Activated CD4-positive, alpha-beta T cell treated with anti-CD3 and anti-CD28 coated beads, Interleukin-2, amount 10 ng/mL, durations not matched to agents 24 days and 14 days (primary cell): ENCODE measurements at regions not wholly inside any gene's neighbourhood (a gene's known extent, or its start where the extent isn't known, plus 50 kb on each side); places are given as distances from the start of the nearest gene placed in this dataset.
"Not testable (repeated sequence)": the region's sequence is repeated elsewhere in the genome, so short reads cannot be mapped to it uniquely, and the experiment has no call there.

Experiments
- DNase-seq: peaks from one replicate; pipeline ENCODE4 v3.0.0; 2022
- H3K27ac Mint-ChIP-seq: one replicate; pipeline ENCODE4 v1.8.0; 2022; ENCODE audit warnings: mild to moderate bottlenecking, mixed read lengths
- H3K27me3 Mint-ChIP-seq: one replicate; pipeline ENCODE4 v1.8.0; 2022; ENCODE audit warnings: mixed read lengths
- H3K36me3 Mint-ChIP-seq: one replicate; pipeline ENCODE4 v1.8.0; 2022; ENCODE audit warnings: low read depth, mild to moderate bottlenecking, mixed read lengths
- H3K4me1 Mint-ChIP-seq: one replicate; pipeline ENCODE4 v1.8.0; 2021; ENCODE audit warnings: mixed read lengths
- H3K4me3 Mint-ChIP-seq: one replicate; pipeline ENCODE4 v1.8.0; 2022; ENCODE audit warnings: mild to moderate bottlenecking, moderate library complexity, mixed read lengths
- H3K9me3 Mint-ChIP-seq: one replicate; pipeline ENCODE4 v1.8.0; 2021; ENCODE audit warnings: mixed read lengths
- intact Hi-C: fragments of 100-400 bp; cut with micrococcal nuclease; formaldehyde crosslinking; loops from one replicate; pipeline ENCODE4 v1.15.1; 2023

- intact Hi-C loops = loop anchor here (5.0 to 10.0 kb wide), 4 partner anchors 203 to 906 kb away; partner anchors contain the start of gene EIF4E3
Measured at GRCh38 chr3:72630327-72630968, 217.8 kb downstream of the SHQ1 start.

GRCh38 chr3:72629191-72629631 lies 219.0 kb downstream of the SHQ1 start:
- peaks cover 3% of the 10 kb centered on the region for H3K36me3 Mint-ChIP-seq
- H3K27me3 Mint-ChIP-seq = no peaks in the 10 kb centered on the region
- peak overlapping the region; percentile 78 for H3K27ac Mint-ChIP-seq
- H3K4me3 Mint-ChIP-seq = peak overlapping the region; percentile 37
- intact Hi-C loops = loop anchor here (1.0 to 10.0 kb wide), 3 partner anchors 92 to 364 kb away; partner anchors contain the start of gene RYBP
- H3K4me1 Mint-ChIP-seq = peaks cover 48% of the 10 kb centered on the region
- peak; percentile 60 for DNase-seq
- H3K9me3 Mint-ChIP-seq = peaks cover 4% of the 10 kb centered on the region

More at GRCh38 chr3:72630327-72630968, 217.8 kb downstream of the SHQ1 start:
- Mint-ChIP-seq H3K4me1 (peaks cover 55% of the 10 kb centered on the region), H3K9me3 (peaks cover 4% of the 10 kb centered on the region), H3K27ac (peak overlapping the region; percentile 78), H3K27me3 (no peaks in the 10 kb centered on the region), H3K4me3 (no peak overlapping the region), H3K36me3 (peaks cover 3% of the 10 kb centered on the region)
- DNase-seq = no peak

- peaks cover 3% of the 10 kb centered on the region for H3K36me3 Mint-ChIP-seq
- H3K27ac Mint-ChIP-seq = peak overlapping the region; percentile 78
- intact Hi-C loops = loop anchor here (5.0 to 10.0 kb wide), 2 partner anchors 91 to 363 kb away; no protein-coding TSS in a partner anchor
- peak overlapping the region; percentile 20 for H3K4me3 Mint-ChIP-seq
- H3K27me3 Mint-ChIP-seq = no peaks in the 10 kb centered on the region
- H3K9me3 Mint-ChIP-seq = peaks cover 6% of the 10 kb centered on the region
- no peak for DNase-seq
- H3K4me1 Mint-ChIP-seq = peaks cover 40% of the 10 kb centered on the region
Measured at GRCh38 chr3:72628065-72628464, 220.2 kb downstream of the SHQ1 start.

GRCh38 chr3:72627271-72627670 lies 221.0 kb downstream of the SHQ1 start:
- Mint-ChIP-seq H3K9me3 (peaks cover 6% of the 10 kb centered on the region), H3K4me1 (peaks cover 37% of the 10 kb centered on the region), H3K4me3 (peak overlapping the region; percentile 1), H3K27ac (peak overlapping the region; percentile 49), H3K36me3 (peaks cover 3% of the 10 kb centered on the region), H3K27me3 (no peaks in the 10 kb centered on the region)
- no peak for DNase-seq
- intact Hi-C loops = loop anchor here (5.0 to 10.0 kb wide), 2 partner anchors 90 to 362 kb away; no protein-coding TSS in a partner anchor

GRCh38 chr3:72625602-72626337 lies 222.5 kb downstream of the SHQ1 start:
- H3K36me3 Mint-ChIP-seq = peaks cover 3% of the 10 kb centered on the region
- no peak for DNase-seq
- intact Hi-C loops = loop anchor here (5.0 to 10.0 kb wide), 2 partner anchors 88 to 361 kb away; no protein-coding TSS in a partner anchor
- no peaks in the 10 kb centered on the region for H3K27me3 Mint-ChIP-seq
- peaks cover 37% of the 10 kb centered on the region for H3K4me1 Mint-ChIP-seq
- peaks cover 6% of the 10 kb centered on the region for H3K9me3 Mint-ChIP-seq
- peak overlapping the region; percentile 45 for H3K27ac Mint-ChIP-seq
- H3K4me3 Mint-ChIP-seq = no peak overlapping the region

- Mint-ChIP-seq H3K36me3 (peaks cover 1% of the 10 kb centered on the region), H3K4me3 (no peak overlapping the region), H3K4me1 (peaks cover 30% of the 10 kb centered on the region), H3K27me3 (no peaks in the 10 kb centered on the region), H3K9me3 (peaks cover 6% of the 10 kb centered on the region), H3K27ac (no peak overlapping the region)
- intact Hi-C loops = loop anchor here (5.0 to 10.0 kb wide), 2 partner anchors 87 to 360 kb away; no protein-coding TSS in a partner anchor
- no peak for DNase-seq
Measured at GRCh38 chr3:72624656-72625055, 223.6 kb downstream of the SHQ1 start.

GRCh38 chr3:72618739-72619138 lies 229.5 kb downstream of the SHQ1 start:
- Mint-ChIP-seq H3K36me3 (no peaks in the 10 kb centered on the region), H3K4me1 (peaks cover 6% of the 10 kb centered on the region), H3K27ac (no peak overlapping the region), H3K4me3 (no peak overlapping the region), H3K27me3 (no peaks in the 10 kb centered on the region), H3K9me3 (peaks cover 21% of the 10 kb centered on the region)
- intact Hi-C loops = no loop called here
- DNase-seq = no peak

GRCh38 chr3:72617424-72618024 lies 230.7 kb downstream of the SHQ1 start:
- Mint-ChIP-seq H3K27me3 (no peaks in the 10 kb centered on the region), H3K4me3 (no peak overlapping the region), H3K27ac (no peak overlapping the region), H3K4me1 (peaks cover 6% of the 10 kb centered on the region), H3K36me3 (no peaks in the 10 kb centered on the region), H3K9me3 (peaks cover 24% of the 10 kb centered on the region)
- DNase-seq = no peak
- intact Hi-C loops = no loop called here

- DNase-seq = no peak
- Mint-ChIP-seq H3K9me3 (peaks cover 24% of the 10 kb centered on the region), H3K27me3 (no peaks in the 10 kb centered on the region), H3K36me3 (no peaks in the 10 kb centered on the region), H3K4me3 (no peak overlapping the region), H3K27ac (no peak overlapping the region), H3K4me1 (peaks cover 6% of the 10 kb centered on the region)
- intact Hi-C loops = no loop called here
Measured at GRCh38 chr3:72615776-72616175, 232.5 kb downstream of the SHQ1 start.

- H3K4me3 Mint-ChIP-seq = no peak overlapping the region
- DNase-seq = no peak
- H3K4me1 Mint-ChIP-seq = peaks cover 6% of the 10 kb centered on the region
- H3K27me3 Mint-ChIP-seq = no peaks in the 10 kb centered on the region
- no peaks in the 10 kb centered on the region for H3K36me3 Mint-ChIP-seq
- H3K9me3 Mint-ChIP-seq = peaks cover 24% of the 10 kb centered on the region
- intact Hi-C loops = no loop called here
- H3K27ac Mint-ChIP-seq = no peak overlapping the region
Measured at GRCh38 chr3:72615182-72615581, 233.1 kb downstream of the SHQ1 start.

- intact Hi-C loops = no loop called here
- no peak overlapping the region for H3K4me3 Mint-ChIP-seq
- DNase-seq = no peak
Measured at GRCh38 chr3:72614394-72615074, 233.7 kb downstream of the SHQ1 start.

GRCh38 chr3:72613871-72614270 lies 234.4 kb downstream of the SHQ1 start:
- Mint-ChIP-seq H3K4me1 (peaks cover 6% of the 10 kb centered on the region), H3K36me3 (no peaks in the 10 kb centered on the region), H3K9me3 (peaks cover 17% of the 10 kb centered on the region), H3K4me3 (no peak overlapping the region), H3K27me3 (no peaks in the 10 kb centered on the region), H3K27ac (no peak overlapping the region)
- no peak for DNase-seq
- intact Hi-C loops = no loop called here

More at GRCh38 chr3:72614394-72615074, 233.7 kb downstream of the SHQ1 start:
- H3K27ac Mint-ChIP-seq = no peak overlapping the region
- H3K36me3 Mint-ChIP-seq = no peaks in the 10 kb centered on the region
- H3K27me3 Mint-ChIP-seq = no peaks in the 10 kb centered on the region
- peaks cover 6% of the 10 kb centered on the region for H3K4me1 Mint-ChIP-seq
- peaks cover 24% of the 10 kb centered on the region for H3K9me3 Mint-ChIP-seq

GRCh38 chr3:72609114-72609513 lies 239.1 kb downstream of the SHQ1 start:
- H3K27ac Mint-ChIP-seq, H3K4me1 Mint-ChIP-seq, H3K27me3 Mint-ChIP-seq, intact Hi-C loops, H3K4me3 Mint-ChIP-seq, H3K36me3 Mint-ChIP-seq, DNase-seq: not testable (repeated sequence)
- H3K9me3 Mint-ChIP-seq = peaks cover 11% of the 10 kb centered on the region
